ENCODE measurements at regions not wholly inside any gene's neighbourhood (a gene's known extent, or its start where the extent isn't known, plus 50 kb on each side); places are given as distances from the start of the nearest gene placed in this dataset.

DNA sequence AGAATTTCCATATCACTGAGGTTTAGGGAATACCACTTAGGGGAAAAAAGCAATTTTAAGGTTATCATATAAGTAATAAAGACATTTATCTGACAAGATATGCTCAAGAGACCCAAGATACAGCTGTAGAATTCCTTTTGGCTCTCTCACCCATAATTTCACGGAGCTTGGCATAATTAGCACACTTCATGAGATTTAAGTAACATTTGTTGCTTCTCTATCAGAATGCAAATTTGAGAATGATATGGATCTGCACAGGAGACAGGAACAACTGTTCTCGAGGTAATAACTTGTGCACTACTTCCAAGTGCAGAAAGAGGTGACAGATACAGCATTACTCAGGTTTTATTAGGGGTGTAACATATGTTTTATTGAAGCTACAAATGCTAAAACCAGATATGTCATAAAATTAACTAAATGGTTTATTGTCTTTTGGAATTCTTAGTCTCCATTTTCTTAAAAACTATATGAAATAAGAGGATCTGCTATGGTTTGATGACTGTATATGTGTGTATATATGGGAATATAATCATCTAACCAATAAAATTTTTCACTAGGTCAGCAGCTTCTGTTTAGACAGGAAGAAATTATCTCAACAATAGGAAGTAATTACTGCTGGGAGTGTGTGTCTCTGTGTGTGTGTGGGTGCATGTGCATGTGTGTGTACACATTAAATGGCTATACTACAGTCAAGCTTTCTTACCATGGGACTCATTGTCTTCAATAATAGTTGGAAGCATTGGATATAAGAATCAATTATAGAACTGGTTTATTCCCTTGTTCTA lies 401.3 kb downstream of the PCDH17 start:
- Mint-ChIP-seq H3K36me3 (no peaks in the 10 kb centered on the region), H3K9me3 (no peaks in the 10 kb centered on the region), H3K27ac (no peak overlapping the region), H3K27me3 (ENCODE audit: low read depth) (no peaks in the 10 kb centered on the region), H3K4me3 (no peak overlapping the region), H3K4me1 (peaks cover 4% of the 10 kb centered on the region; the same call in 1 of the 2 replicates)
- ChIA-PET POLR2A (no interaction called here), CTCF (no interaction called here)
- TF ChIP-seq, protein P1, sequence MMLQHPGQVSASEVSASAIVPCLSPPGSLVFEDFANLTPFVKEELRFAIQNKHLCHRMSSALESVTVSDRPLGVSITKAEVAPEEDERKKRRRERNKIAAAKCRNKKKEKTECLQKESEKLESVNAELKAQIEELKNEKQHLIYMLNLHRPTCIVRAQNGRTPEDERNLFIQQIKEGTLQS (CRISPR knock-in tag; conservative IDR thresholded peaks at IDR 0.05), result no peak
- TF ChIP-seq HMGA2 (CRISPR knock-in tag; IDR thresholded peaks at IDR 0.05) (no peak), NFATC4 (CRISPR knock-in tag; IDR thresholded peaks at IDR 0.05) (no peak), ZNF423 (CRISPR knock-in tag; IDR thresholded peaks at IDR 0.05) (no peak), CBFB (CRISPR knock-in tag; IDR thresholded peaks at IDR 0.05; ENCODE audit: low read depth) (no peak), SP1 (CRISPR knock-in tag; conservative IDR thresholded peaks at IDR 0.05) (no peak)
- TF ChIP-seq, protein P2, sequence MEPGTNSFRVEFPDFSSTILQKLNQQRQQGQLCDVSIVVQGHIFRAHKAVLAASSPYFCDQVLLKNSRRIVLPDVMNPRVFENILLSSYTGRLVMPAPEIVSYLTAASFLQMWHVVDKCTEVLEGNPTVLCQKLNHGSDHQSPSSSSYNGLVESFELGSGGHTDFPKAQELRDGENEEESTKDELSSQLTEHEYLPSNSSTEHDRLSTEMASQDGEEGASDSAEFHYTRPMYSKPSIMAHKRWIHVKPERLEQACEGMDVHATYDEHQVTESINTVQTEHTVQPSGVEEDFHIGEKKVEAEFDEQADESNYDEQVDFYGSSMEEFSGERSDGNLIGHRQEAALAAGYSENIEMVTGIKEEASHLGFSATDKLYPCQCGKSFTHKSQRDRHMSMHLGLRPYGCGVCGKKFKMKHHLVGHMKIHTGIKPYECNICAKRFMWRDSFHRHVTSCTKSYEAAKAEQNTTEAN (CRISPR knock-in tag; IDR thresholded peaks at IDR 0.05), result no peak
- ATAC-seq (no peak), DNase-seq (ENCODE audit: low spot score) (no peak)

DNA sequence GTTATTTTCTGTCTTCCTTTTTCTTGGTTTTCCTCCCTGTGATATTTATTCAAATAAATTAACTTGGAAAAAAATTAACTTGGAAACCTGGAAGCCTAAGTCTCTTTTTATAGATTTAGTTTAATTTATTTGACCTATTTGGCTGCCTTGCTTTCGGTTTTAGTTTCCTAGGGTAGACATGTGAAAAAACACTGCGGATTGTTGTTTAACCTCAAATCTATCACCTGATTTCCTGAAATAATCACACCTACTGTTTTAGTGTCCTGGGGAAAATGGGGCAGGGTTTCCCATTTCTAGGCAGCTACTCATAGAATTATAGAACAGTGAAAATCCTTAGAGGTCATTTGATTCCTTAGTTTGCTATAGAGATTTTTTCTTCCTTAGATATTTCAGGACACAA lies 412.4 kb downstream of the PCDH17 start:
- H3K4me3 Mint-ChIP-seq, result no peak overlapping the region
- ChIA-PET POLR2A (no interaction called here), CTCF (no interaction called here)
- H3K27ac Mint-ChIP-seq, result no peak overlapping the region
- H3K9me3 Mint-ChIP-seq, result no peaks in the 10 kb centered on the region
- ATAC-seq, result no peak
- no peaks in the 10 kb centered on the region for H3K27me3 Mint-ChIP-seq (ENCODE audit: low read depth)
- no peaks in the 10 kb centered on the region for H3K4me1 Mint-ChIP-seq
- DNase-seq (ENCODE audit: low spot score), result no peak
- no peaks in the 10 kb centered on the region for H3K36me3 Mint-ChIP-seq
- TF ChIP-seq ATF1 (CRISPR knock-in tag; IDR thresholded peaks at IDR 0.05) (no peak), NR1H2 (CRISPR knock-in tag; IDR thresholded peaks at IDR 0.05) (no peak), FOXK1 (CRISPR knock-in tag; IDR thresholded peaks at IDR 0.05) (no peak), NR2C2 (CRISPR knock-in tag; IDR thresholded peaks at IDR 0.05) (no peak), ZNF263 (CRISPR knock-in tag; IDR thresholded peaks at IDR 0.05; ENCODE audit: low read depth) (no peak), ZNF121 (CRISPR knock-in tag; IDR thresholded peaks at IDR 0.05) (no peak)
- TF ChIP-seq, protein P3, sequence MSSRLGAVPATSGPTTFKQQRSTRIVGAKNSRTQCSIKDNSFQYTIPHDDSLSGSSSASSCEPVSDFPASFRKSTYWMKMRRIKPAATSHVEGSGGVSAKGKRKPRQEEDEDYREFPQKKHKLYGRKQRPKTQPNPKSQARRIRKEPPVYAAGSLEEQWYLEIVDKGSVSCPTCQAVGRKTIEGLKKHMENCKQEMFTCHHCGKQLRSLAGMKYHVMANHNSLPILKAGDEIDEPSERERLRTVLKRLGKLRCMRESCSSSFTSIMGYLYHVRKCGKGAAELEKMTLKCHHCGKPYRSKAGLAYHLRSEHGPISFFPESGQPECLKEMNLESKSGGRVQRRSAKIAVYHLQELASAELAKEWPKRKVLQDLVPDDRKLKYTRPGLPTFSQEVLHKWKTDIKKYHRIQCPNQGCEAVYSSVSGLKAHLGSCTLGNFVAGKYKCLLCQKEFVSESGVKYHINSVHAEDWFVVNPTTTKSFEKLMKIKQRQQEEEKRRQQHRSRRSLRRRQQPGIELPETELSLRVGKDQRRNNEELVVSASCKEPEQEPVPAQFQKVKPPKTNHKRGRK (CRISPR knock-in tag; IDR thresholded peaks at IDR 0.05; ENCODE audit: borderline replicate concordance), result no peak
- TF ChIP-seq, protein P4, sequence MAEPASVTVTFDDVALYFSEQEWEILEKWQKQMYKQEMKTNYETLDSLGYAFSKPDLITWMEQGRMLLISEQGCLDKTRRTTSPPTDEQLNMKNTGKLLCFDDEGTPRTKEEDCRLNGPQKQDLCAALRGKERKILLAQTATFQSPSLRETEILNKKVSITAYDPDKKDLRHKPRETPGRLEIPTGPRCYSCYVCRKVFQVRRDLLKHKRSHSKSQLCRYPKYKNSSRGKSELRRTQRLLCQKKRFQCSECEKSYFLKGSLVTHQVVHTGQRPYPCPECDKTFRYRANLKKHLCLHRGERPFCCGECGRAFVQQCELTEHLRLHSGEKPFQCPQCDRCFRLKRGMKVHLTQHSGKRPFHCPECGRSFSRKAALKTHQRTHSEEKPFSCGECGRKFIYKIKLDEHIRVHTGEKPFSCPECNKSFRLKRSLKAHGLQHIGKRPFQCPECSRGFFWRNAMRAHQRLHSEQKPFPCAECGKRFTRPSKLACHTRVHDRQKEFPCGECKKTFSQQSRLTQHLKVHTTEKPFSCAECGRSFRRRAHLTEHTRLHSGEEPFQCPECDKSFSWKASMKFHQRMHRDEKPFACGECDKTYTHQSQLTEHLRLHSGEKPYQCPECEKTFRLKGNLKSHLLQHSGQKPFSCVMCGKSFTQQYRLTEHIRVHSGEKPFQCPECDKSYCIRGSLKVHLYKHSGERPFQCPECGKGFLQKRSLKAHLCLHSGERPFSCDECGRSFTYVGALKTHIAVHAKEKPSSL (CRISPR knock-in tag; conservative IDR thresholded peaks at IDR 0.05), result no peak
- TF ChIP-seq, protein P5, sequence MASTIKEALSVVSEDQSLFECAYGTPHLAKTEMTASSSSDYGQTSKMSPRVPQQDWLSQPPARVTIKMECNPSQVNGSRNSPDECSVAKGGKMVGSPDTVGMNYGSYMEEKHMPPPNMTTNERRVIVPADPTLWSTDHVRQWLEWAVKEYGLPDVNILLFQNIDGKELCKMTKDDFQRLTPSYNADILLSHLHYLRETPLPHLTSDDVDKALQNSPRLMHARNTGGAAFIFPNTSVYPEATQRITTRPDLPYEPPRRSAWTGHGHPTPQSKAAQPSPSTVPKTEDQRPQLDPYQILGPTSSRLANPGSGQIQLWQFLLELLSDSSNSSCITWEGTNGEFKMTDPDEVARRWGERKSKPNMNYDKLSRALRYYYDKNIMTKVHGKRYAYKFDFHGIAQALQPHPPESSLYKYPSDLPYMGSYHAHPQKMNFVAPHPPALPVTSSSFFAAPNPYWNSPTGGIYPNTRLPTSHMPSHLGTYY (CRISPR knock-in tag; IDR thresholded peaks at IDR 0.05), result no peak
- TF ChIP-seq, protein P6, sequence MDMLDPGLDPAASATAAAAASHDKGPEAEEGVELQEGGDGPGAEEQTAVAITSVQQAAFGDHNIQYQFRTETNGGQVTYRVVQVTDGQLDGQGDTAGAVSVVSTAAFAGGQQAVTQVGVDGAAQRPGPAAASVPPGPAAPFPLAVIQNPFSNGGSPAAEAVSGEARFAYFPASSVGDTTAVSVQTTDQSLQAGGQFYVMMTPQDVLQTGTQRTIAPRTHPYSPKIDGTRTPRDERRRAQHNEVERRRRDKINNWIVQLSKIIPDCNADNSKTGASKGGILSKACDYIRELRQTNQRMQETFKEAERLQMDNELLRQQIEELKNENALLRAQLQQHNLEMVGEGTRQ (CRISPR knock-in tag; IDR thresholded peaks at IDR 0.05), result no peak
- TF ChIP-seq, protein P7, sequence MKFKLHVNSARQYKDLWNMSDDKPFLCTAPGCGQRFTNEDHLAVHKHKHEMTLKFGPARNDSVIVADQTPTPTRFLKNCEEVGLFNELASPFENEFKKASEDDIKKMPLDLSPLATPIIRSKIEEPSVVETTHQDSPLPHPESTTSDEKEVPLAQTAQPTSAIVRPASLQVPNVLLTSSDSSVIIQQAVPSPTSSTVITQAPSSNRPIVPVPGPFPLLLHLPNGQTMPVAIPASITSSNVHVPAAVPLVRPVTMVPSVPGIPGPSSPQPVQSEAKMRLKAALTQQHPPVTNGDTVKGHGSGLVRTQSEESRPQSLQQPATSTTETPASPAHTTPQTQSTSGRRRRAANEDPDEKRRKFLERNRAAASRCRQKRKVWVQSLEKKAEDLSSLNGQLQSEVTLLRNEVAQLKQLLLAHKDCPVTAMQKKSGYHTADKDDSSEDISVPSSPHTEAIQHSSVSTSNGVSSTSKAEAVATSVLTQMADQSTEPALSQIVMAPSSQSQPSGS (CRISPR knock-in tag; IDR thresholded peaks at IDR 0.05; ENCODE audit: borderline replicate concordance, low read depth), result no peak
- TF ChIP-seq, protein P8, sequence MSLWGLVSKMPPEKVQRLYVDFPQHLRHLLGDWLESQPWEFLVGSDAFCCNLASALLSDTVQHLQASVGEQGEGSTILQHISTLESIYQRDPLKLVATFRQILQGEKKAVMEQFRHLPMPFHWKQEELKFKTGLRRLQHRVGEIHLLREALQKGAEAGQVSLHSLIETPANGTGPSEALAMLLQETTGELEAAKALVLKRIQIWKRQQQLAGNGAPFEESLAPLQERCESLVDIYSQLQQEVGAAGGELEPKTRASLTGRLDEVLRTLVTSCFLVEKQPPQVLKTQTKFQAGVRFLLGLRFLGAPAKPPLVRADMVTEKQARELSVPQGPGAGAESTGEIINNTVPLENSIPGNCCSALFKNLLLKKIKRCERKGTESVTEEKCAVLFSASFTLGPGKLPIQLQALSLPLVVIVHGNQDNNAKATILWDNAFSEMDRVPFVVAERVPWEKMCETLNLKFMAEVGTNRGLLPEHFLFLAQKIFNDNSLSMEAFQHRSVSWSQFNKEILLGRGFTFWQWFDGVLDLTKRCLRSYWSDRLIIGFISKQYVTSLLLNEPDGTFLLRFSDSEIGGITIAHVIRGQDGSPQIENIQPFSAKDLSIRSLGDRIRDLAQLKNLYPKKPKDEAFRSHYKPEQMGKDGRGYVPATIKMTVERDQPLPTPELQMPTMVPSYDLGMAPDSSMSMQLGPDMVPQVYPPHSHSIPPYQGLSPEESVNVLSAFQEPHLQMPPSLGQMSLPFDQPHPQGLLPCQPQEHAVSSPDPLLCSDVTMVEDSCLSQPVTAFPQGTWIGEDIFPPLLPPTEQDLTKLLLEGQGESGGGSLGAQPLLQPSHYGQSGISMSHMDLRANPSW (CRISPR knock-in tag; conservative IDR thresholded peaks at IDR 0.05; ENCODE audit: low read depth), result no peak
- TF ChIP-seq, protein P9, sequence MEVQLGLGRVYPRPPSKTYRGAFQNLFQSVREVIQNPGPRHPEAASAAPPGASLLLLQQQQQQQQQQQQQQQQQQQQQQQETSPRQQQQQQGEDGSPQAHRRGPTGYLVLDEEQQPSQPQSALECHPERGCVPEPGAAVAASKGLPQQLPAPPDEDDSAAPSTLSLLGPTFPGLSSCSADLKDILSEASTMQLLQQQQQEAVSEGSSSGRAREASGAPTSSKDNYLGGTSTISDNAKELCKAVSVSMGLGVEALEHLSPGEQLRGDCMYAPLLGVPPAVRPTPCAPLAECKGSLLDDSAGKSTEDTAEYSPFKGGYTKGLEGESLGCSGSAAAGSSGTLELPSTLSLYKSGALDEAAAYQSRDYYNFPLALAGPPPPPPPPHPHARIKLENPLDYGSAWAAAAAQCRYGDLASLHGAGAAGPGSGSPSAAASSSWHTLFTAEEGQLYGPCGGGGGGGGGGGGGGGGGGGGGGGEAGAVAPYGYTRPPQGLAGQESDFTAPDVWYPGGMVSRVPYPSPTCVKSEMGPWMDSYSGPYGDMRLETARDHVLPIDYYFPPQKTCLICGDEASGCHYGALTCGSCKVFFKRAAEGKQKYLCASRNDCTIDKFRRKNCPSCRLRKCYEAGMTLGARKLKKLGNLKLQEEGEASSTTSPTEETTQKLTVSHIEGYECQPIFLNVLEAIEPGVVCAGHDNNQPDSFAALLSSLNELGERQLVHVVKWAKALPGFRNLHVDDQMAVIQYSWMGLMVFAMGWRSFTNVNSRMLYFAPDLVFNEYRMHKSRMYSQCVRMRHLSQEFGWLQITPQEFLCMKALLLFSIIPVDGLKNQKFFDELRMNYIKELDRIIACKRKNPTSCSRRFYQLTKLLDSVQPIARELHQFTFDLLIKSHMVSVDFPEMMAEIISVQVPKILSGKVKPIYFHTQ (CRISPR knock-in tag; IDR thresholded peaks at IDR 0.05), result no peak

Data from WTC11 (cell line).